ENCODE measurements at regions not wholly inside any gene's neighbourhood (a gene's known extent, or its start where the extent isn't known, plus 50 kb on each side); places are given as distances from the start of the nearest gene placed in this dataset.
A peak's percentile ranks its signal among the peaks of the same experiment; 100 is the strongest.

DNA sequence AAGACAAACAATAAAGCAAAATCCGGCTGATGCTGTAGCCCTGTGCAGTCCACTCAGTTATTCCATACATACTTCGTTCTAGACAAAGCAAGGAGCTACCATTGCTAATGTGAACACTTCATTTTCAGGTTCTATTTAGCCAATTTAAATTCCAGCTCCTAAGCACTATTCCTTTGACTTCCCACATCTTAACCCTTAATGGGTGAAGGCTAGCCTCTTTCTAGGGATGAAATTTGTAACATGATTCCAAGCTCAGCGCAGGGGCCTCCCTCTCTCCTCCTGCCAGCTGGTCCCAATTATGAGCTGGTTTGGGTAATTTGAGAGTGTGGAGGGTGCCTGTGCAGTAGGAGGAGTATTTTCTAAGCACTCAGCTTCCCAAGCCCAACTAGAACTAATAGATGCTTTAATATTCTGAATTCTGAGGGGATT, 53.9 kb upstream of the PTGFRN start:
- H3K9me3 Mint-ChIP-seq (ENCODE audit: unreplicated experiment), result peaks cover 4% of the 10 kb centered on the region
- Histone ChIP-seq H3K4me3 (ENCODE audit: insufficient read depth, low read depth, low read length) (no peak overlapping the region), H2AFZ (ENCODE audit: low read depth, low read length) (no peak overlapping the region), H3K9me3 (ENCODE audit: insufficient read depth, low read depth, low read length) (no peaks in the 10 kb centered on the region), H3K36me3 (ENCODE audit: insufficient read depth, low read length) (no peaks in the 10 kb centered on the region), H3K9ac (ENCODE audit: low read length) (no peak overlapping the region), H3K4me1 (ENCODE audit: insufficient read depth, low read length) (peaks cover 45% of the 10 kb centered on the region), H4K20me1 (ENCODE audit: insufficient read depth, low read length) (no peaks in the 10 kb centered on the region), H3K27ac (ENCODE audit: low read depth, low read length) (no peak overlapping the region), H3K4me2 (ENCODE audit: low read length) (peak overlapping the region; percentile 41), H3K79me2 (ENCODE audit: insufficient read depth, low read length) (no peaks in the 10 kb centered on the region), H3K27me3 (ENCODE audit: insufficient read depth, low read length) (no peaks in the 10 kb centered on the region)
- H3K27ac Mint-ChIP-seq (ENCODE audit: unreplicated experiment), result peak overlapping the region; percentile 89
- peak overlapping the region; percentile 45 for H3K4me3 Mint-ChIP-seq (ENCODE audit: unreplicated experiment)
- FAIRE-seq (no peak), DNase-seq (ENCODE audit: low read depth) (peak; percentile 78)
- TF ChIP-seq EZH2 (IDR thresholded peaks at IDR 0.05; ENCODE audit: insufficient read depth, low read length), result no peak
- TF ChIP-seq, protein P1, sequence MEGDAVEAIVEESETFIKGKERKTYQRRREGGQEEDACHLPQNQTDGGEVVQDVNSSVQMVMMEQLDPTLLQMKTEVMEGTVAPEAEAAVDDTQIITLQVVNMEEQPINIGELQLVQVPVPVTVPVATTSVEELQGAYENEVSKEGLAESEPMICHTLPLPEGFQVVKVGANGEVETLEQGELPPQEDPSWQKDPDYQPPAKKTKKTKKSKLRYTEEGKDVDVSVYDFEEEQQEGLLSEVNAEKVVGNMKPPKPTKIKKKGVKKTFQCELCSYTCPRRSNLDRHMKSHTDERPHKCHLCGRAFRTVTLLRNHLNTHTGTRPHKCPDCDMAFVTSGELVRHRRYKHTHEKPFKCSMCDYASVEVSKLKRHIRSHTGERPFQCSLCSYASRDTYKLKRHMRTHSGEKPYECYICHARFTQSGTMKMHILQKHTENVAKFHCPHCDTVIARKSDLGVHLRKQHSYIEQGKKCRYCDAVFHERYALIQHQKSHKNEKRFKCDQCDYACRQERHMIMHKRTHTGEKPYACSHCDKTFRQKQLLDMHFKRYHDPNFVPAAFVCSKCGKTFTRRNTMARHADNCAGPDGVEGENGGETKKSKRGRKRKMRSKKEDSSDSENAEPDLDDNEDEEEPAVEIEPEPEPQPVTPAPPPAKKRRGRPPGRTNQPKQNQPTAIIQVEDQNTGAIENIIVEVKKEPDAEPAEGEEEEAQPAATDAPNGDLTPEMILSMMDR (IDR thresholded peaks at IDR 0.05; ENCODE audit: insufficient read depth, low read depth, low read length), result no peak
- H3K27me3 Mint-ChIP-seq (ENCODE audit: low read depth, unreplicated experiment), result peaks cover 3% of the 10 kb centered on the region
- no peaks in the 10 kb centered on the region for H3K36me3 Mint-ChIP-seq (ENCODE audit: low read depth, unreplicated experiment)
- H3K4me1 Mint-ChIP-seq (ENCODE audit: low read depth, unreplicated experiment), result peaks cover 61% of the 10 kb centered on the region

DNA sequence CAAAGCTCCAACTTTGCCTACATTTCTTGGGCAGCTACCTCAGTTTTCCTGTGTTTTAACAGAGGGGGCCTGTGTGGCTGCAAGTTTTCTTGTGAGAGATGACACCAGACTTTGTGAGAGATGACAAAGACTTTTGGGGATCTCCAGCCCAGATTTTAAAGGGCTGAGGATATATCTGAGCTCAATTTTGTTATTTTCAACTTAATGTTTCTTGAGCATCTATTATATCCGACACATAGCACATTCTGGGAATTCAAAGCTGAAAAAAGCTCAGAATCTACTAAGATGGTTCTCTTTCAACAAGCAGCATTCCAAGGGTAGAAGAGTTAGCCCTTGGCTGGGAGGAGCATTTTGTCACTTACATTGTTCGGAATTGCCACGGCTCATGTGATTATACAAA, 53.4 kb upstream of the PTGFRN start:
- DNase-seq (ENCODE audit: low read depth), result no peak
- peaks cover 3% of the 10 kb centered on the region for H3K27me3 Mint-ChIP-seq (ENCODE audit: low read depth, unreplicated experiment)
- H3K79me2 ChIP-seq (ENCODE audit: insufficient read depth, low read length), result no peaks in the 10 kb centered on the region
- H2AFZ ChIP-seq (ENCODE audit: low read depth, low read length), result no peak overlapping the region
- no peaks in the 10 kb centered on the region for H3K27me3 ChIP-seq (ENCODE audit: insufficient read depth, low read length)
- no peaks in the 10 kb centered on the region for H3K9me3 ChIP-seq (ENCODE audit: insufficient read depth, low read depth, low read length)
- H3K36me3 Mint-ChIP-seq (ENCODE audit: low read depth, unreplicated experiment), result no peaks in the 10 kb centered on the region
- H3K27ac Mint-ChIP-seq (ENCODE audit: unreplicated experiment), result no peak overlapping the region
- peaks cover 62% of the 10 kb centered on the region for H3K4me1 Mint-ChIP-seq (ENCODE audit: low read depth, unreplicated experiment)
- peaks cover 45% of the 10 kb centered on the region for H3K4me1 ChIP-seq (ENCODE audit: insufficient read depth, low read length)
- no peak overlapping the region for H3K4me3 ChIP-seq (ENCODE audit: insufficient read depth, low read depth, low read length)
- peak overlapping the region; percentile 41 for H3K4me2 ChIP-seq (ENCODE audit: low read length)
- TF ChIP-seq, protein P1 (IDR thresholded peaks at IDR 0.05; ENCODE audit: insufficient read depth, low read depth, low read length), result no peak
- no peak for TF ChIP-seq EZH2 (IDR thresholded peaks at IDR 0.05; ENCODE audit: insufficient read depth, low read length)
- H3K27ac ChIP-seq (ENCODE audit: low read depth, low read length), result no peak overlapping the region
- no peaks in the 10 kb centered on the region for H3K36me3 ChIP-seq (ENCODE audit: insufficient read depth, low read length)
- no peak overlapping the region for H3K4me3 Mint-ChIP-seq (ENCODE audit: unreplicated experiment)
- peaks cover 4% of the 10 kb centered on the region for H3K9me3 Mint-ChIP-seq (ENCODE audit: unreplicated experiment)
- H3K9ac ChIP-seq (ENCODE audit: low read length), result no peak overlapping the region
- no peak for FAIRE-seq
- no peaks in the 10 kb centered on the region for H4K20me1 ChIP-seq (ENCODE audit: insufficient read depth, low read length)

GRCh38 chr1:116857092-116857491, 52.6 kb upstream of the PTGFRN start:
- no peak overlapping the region for H3K27ac Mint-ChIP-seq (ENCODE audit: unreplicated experiment)
- no peak for DNase-seq (ENCODE audit: low read depth)
- Histone ChIP-seq H3K4me3 (ENCODE audit: insufficient read depth, low read depth, low read length) (no peak overlapping the region), H4K20me1 (ENCODE audit: insufficient read depth, low read length) (no peaks in the 10 kb centered on the region), H3K4me1 (ENCODE audit: insufficient read depth, low read length) (peaks cover 44% of the 10 kb centered on the region), H3K79me2 (ENCODE audit: insufficient read depth, low read length) (no peaks in the 10 kb centered on the region), H2AFZ (ENCODE audit: low read depth, low read length) (no peak overlapping the region), H3K27ac (ENCODE audit: low read depth, low read length) (no peak overlapping the region), H3K4me2 (ENCODE audit: low read length) (no peak overlapping the region), H3K9ac (ENCODE audit: low read length) (no peak overlapping the region), H3K27me3 (ENCODE audit: insufficient read depth, low read length) (no peaks in the 10 kb centered on the region), H3K9me3 (ENCODE audit: insufficient read depth, low read depth, low read length) (no peaks in the 10 kb centered on the region), H3K36me3 (ENCODE audit: insufficient read depth, low read length) (no peaks in the 10 kb centered on the region)
- peaks cover 55% of the 10 kb centered on the region for H3K4me1 Mint-ChIP-seq (ENCODE audit: low read depth, unreplicated experiment)
- H3K9me3 Mint-ChIP-seq (ENCODE audit: unreplicated experiment), result no peaks in the 10 kb centered on the region
- H3K36me3 Mint-ChIP-seq (ENCODE audit: low read depth, unreplicated experiment), result no peaks in the 10 kb centered on the region
- peaks cover 3% of the 10 kb centered on the region for H3K27me3 Mint-ChIP-seq (ENCODE audit: low read depth, unreplicated experiment)
- no peak for FAIRE-seq
- TF ChIP-seq, protein P1 (IDR thresholded peaks at IDR 0.05; ENCODE audit: insufficient read depth, low read depth, low read length), result no peak
- TF ChIP-seq EZH2 (IDR thresholded peaks at IDR 0.05; ENCODE audit: insufficient read depth, low read length), result no peak
- H3K4me3 Mint-ChIP-seq (ENCODE audit: unreplicated experiment), result no peak overlapping the region

All from astrocyte (in vitro differentiated cells and primary cell).